ENCODE measurements at regions not wholly inside any gene's neighbourhood (a gene's known extent, or its start where the extent isn't known, plus 50 kb on each side); places are given as distances from the start of the nearest gene placed in this dataset.
"Not testable (repeated sequence)": the region's sequence is repeated elsewhere in the genome, so short reads cannot be mapped to it uniquely, and the experiment has no call there.

GRCh38 chr1:101373570-101373969 lies 136.8 kb downstream of the S1PR1 start:
- H2AFZ ChIP-seq (ENCODE audit: low read depth, low read length): no peak overlapping the region
- DNase-seq (ENCODE audit: low read depth, low spot score): no peak
- no peak overlapping the region for H3K4me2 ChIP-seq (ENCODE audit: insufficient read depth, low read length)
- H3K36me3 ChIP-seq (ENCODE audit: control insufficient read depth in 2 of 2, extremely low read depth in 1 of 2, insufficient read depth in 2 of 2, low read length in 2 of 2): no peaks in the 10 kb centered on the region
- ChIA-PET POLR2A (no interaction called here), CTCF (no interaction called here)
- H3K27ac ChIP-seq (ENCODE audit: insufficient read depth, low read depth, low read length): no peak overlapping the region
- TF ChIP-seq CTCF (IDR thresholded peaks at IDR 0.05; ENCODE audit: extremely low read depth in 1 of 2, insufficient read depth in 1 of 2, low read depth in 1 of 2, low read length in 2 of 2): no peak
- no peak for TF ChIP-seq MAX (IDR thresholded peaks at IDR 0.05; ENCODE audit: insufficient read depth, insufficient read length)
- TF ChIP-seq EZH2 (IDR thresholded peaks at IDR 0.05; ENCODE audit: borderline replicate concordance, low read depth, low read length, severe bottlenecking): no peak
- no peak for TF ChIP-seq FOS (IDR thresholded peaks at IDR 0.05; ENCODE audit: borderline replicate concordance, insufficient read depth, low read length)
- no peak for TF ChIP-seq POLR2AphosphoS5 (IDR thresholded peaks at IDR 0.05; ENCODE audit: insufficient read depth, low read depth, low read length)
- TF ChIP-seq MYC (IDR thresholded peaks at IDR 0.05; ENCODE audit: low read depth, low read length): no peak
- TF ChIP-seq POLR2A (IDR thresholded peaks at IDR 0.05; ENCODE audit: low read depth, low read length): no peak
- no peak overlapping the region for H3K9ac ChIP-seq (replicated peaks; ENCODE audit: extremely low read depth, insufficient read depth, low read length)
- no peak for FAIRE-seq
- intact Hi-C loops (cut with micrococcal nuclease): no loop called here
- dilution Hi-C loops (cut with MboI; ENCODE audit: extremely low pct_ligation_motif_present, low sequenced_read_pairs): no loop called here
- no peaks in the 10 kb centered on the region for H3K9me3 ChIP-seq (replicated peaks; ENCODE audit: control insufficient read depth, insufficient read depth, low read length)
- H3K4me3 ChIP-seq (replicated peaks in 1 of 3; ENCODE audit: insufficient read depth in 1 of 3, low read depth in 1 of 3, low read length in 3 of 3): no peak overlapping the region
- H3K9me1 ChIP-seq (replicated peaks; ENCODE audit: control insufficient read depth, extremely low read depth, insufficient read depth, low read length): no peaks in the 10 kb centered on the region
- no peaks in the 10 kb centered on the region for H3K27me3 ChIP-seq (ENCODE audit: control insufficient read depth in 2 of 2, insufficient read depth in 2 of 2, low read length in 2 of 2)
- no peaks in the 10 kb centered on the region for H4K20me1 ChIP-seq (replicated peaks; ENCODE audit: control insufficient read depth, extremely low read depth, insufficient read depth, low read length)
- H3K79me2 ChIP-seq (ENCODE audit: control insufficient read depth, insufficient read depth, low read length): no peaks in the 10 kb centered on the region
- peaks cover 9% of the 10 kb centered on the region for H3K4me1 ChIP-seq (ENCODE audit: control insufficient read depth, extremely low read depth, insufficient read depth, low read length)
- BruUV-seq (replicated peaks): no TSS peak

- H3K36me3 ChIP-seq (ENCODE audit: control insufficient read depth in 2 of 2, extremely low read depth in 1 of 2, insufficient read depth in 2 of 2, low read length in 2 of 2); H3K4me3 ChIP-seq (replicated peaks in 1 of 3; ENCODE audit: insufficient read depth in 1 of 3, low read depth in 1 of 3, low read length in 3 of 3); H3K4me1 ChIP-seq (ENCODE audit: control insufficient read depth, extremely low read depth, insufficient read depth, low read length); H4K20me1 ChIP-seq (replicated peaks; ENCODE audit: control insufficient read depth, extremely low read depth, insufficient read depth, low read length); H3K79me2 ChIP-seq (ENCODE audit: control insufficient read depth, insufficient read depth, low read length); POLR2A ChIA-PET; H3K9me1 ChIP-seq (replicated peaks; ENCODE audit: control insufficient read depth, extremely low read depth, insufficient read depth, low read length); H3K9ac ChIP-seq (replicated peaks; ENCODE audit: extremely low read depth, insufficient read depth, low read length); H3K9me3 ChIP-seq (replicated peaks; ENCODE audit: control insufficient read depth, insufficient read depth, low read length); H2AFZ ChIP-seq (ENCODE audit: low read depth, low read length); H3K4me2 ChIP-seq (ENCODE audit: insufficient read depth, low read length); H3K27me3 ChIP-seq (ENCODE audit: control insufficient read depth in 2 of 2, insufficient read depth in 2 of 2, low read length in 2 of 2); DNase-seq (ENCODE audit: low read depth, low spot score); H3K27ac ChIP-seq (ENCODE audit: insufficient read depth, low read depth, low read length); FAIRE-seq; dilution Hi-C loops (cut with MboI; ENCODE audit: extremely low pct_ligation_motif_present, low sequenced_read_pairs); BruUV-seq (replicated peaks): not testable (repeated sequence)
- intact Hi-C loops (cut with micrococcal nuclease): loop anchor here (5.0 kb wide), 1 partner anchor 62 kb away; no protein-coding TSS in a partner anchor
- CTCF ChIA-PET: interaction anchor here (0.8 to 1.4 kb wide), 4 partner anchors 14 to 66 kb away, joined by 3 to 4 read pairs (median 4); no protein-coding TSS in a partner anchor
Observed at GRCh38 chr1:101375448-101375847, 138.6 kb downstream of the S1PR1 start.
